H1 (cell line): ENCODE measurements at regions not wholly inside any gene's neighbourhood (a gene's known extent, or its start where the extent isn't known, plus 50 kb on each side); places are given as distances from the start of the nearest gene placed in this dataset.
"Not testable (repeated sequence)": the region's sequence is repeated elsewhere in the genome, so short reads cannot be mapped to it uniquely, and the experiment has no call there.

Experiments
- CTCF ChIA-PET: fragments of 300-600 bp; sonication (Branson Sonifier 250); formaldehyde crosslinking; loops from one replicate; lab custom pipeline; 2021; ENCODE audit not compliant: partially characterized antibody; lab: Charles Lee
- POLR2A ChIA-PET: fragments of 300-600 bp; sonication (Branson Sonifier 250); formaldehyde crosslinking; loops from one replicate; lab custom pipeline; 2021; ENCODE audit warnings: inconsistent platforms; ENCODE audit not compliant: partially characterized antibody; lab: Charles Lee
- DNase-seq, 2 experiments: peaks; one replicate each; pipeline versions ENCODE4 v3.0.0 to v3.0.0-alpha.2; 2010 to 2022; ENCODE audit warnings: low spot score in 2 of 2, low read depth in 1 of 2, mixed read lengths in 1 of 2
- FAIRE-seq: peaks from 2 replicates; lab custom pipeline; 2011; peaks lifted over from hg19 to GRCh38; lab: Jason Lieb, UNC
- H2AFZ ChIP-seq: 2 replicates; pipeline ENCODE4 v1.8.1; 2012; ENCODE audit warnings: low read length, inconsistent platforms
- H2AK5ac ChIP-seq: 2 replicates; pipeline ENCODE4 v1.6.1; 2013; ENCODE audit warnings: low read depth, low read length
- H2BK120ac ChIP-seq: replicated peaks from 2 replicates; pipeline ENCODE3; 2013; ENCODE audit warnings: low read depth, low read length, inconsistent platforms
- H2BK12ac ChIP-seq: 2 replicates; pipeline ENCODE4 v1.6.1; 2013; ENCODE audit warnings: low read depth, low read length
- H2BK15ac ChIP-seq: 2 replicates; pipeline ENCODE4 v1.6.1; 2013; ENCODE audit warnings: low read length
- H2BK20ac ChIP-seq: 2 replicates; pipeline ENCODE4 v1.6.1; 2013; ENCODE audit warnings: low read length
- H2BK5ac ChIP-seq: 2 replicates; pipeline ENCODE4 v1.6.1; 2013; ENCODE audit warnings: low read depth, low read length
- H3K14ac ChIP-seq: 2 replicates; pipeline ENCODE4 v1.6.1; 2013; ENCODE audit warnings: inconsistent platforms; ENCODE audit not compliant: insufficient read length
- H3K18ac ChIP-seq: 2 replicates; pipeline ENCODE4 v1.6.1; 2013; ENCODE audit warnings: low read length; ENCODE audit errors: extremely low read depth
- H3K23ac ChIP-seq: 2 replicates; pipeline ENCODE4 v1.6.1; 2013; ENCODE audit warnings: inconsistent platforms; ENCODE audit not compliant: insufficient read length
- H3K23me2 ChIP-seq: 2 replicates; pipeline ENCODE4 v1.6.1; 2013; ENCODE audit warnings: low read depth, low read length
- H3K27ac ChIP-seq: 2 replicates; pipeline ENCODE4 v1.6.1; 2011; ENCODE audit warnings: low read depth, low read length, inconsistent platforms
- H3K27me3 ChIP-seq, 4 experiments: replicated peaks in 1 of 4; 1 replicate in 1 of 4; 2 replicates in 3 of 4; pipeline versions ENCODE4 v1.6.1 to v1.8.1; 2011 to 2013; ENCODE audit warnings: low read length in 3 of 4, mild to moderate bottlenecking in 3 of 4, inconsistent platforms in 2 of 4, mixed read lengths in 2 of 4, moderate library complexity in 1 of 4; ENCODE audit not compliant: control insufficient read depth in 3 of 4, insufficient read depth in 3 of 4; ENCODE audit errors: extremely low read depth in 1 of 4
- H3K36me3 ChIP-seq, 4 experiments: 2 replicates each; pipeline versions ENCODE4 v1.6.1 to v1.8.1; 2011 to 2013; ENCODE audit warnings: mild to moderate bottlenecking in 4 of 4, low read length in 3 of 4, moderate library complexity in 2 of 4, control low read depth in 1 of 4, inconsistent platforms in 1 of 4; ENCODE audit not compliant: insufficient read depth in 4 of 4, control insufficient read depth in 2 of 4
- H3K4ac ChIP-seq: replicated peaks from 2 replicates; pipeline ENCODE3; 2013; ENCODE audit warnings: low read length, low read depth, mixed read lengths, inconsistent platforms; ENCODE audit not compliant: insufficient read length
- H3K4me1 ChIP-seq, 4 experiments: replicated peaks in 1 of 4; 1 replicate in 1 of 4; 2 replicates in 3 of 4; pipeline versions ENCODE4 v1.6.1 to v1.8.1; 2011 to 2013; ENCODE audit warnings: low read length in 3 of 4, inconsistent platforms in 2 of 4, mixed read lengths in 1 of 4; ENCODE audit not compliant: insufficient read depth in 4 of 4, control insufficient read depth in 3 of 4
- H3K4me2 ChIP-seq, 2 experiments: 2 replicates each; pipeline versions ENCODE4 v1.6.1 to v1.8.1; 2011 to 2013; ENCODE audit warnings: low read depth in 2 of 2, low read length in 2 of 2, control low read depth in 1 of 2, inconsistent platforms in 1 of 2, mild to moderate bottlenecking in 1 of 2; ENCODE audit not compliant: insufficient read depth in 1 of 2
- H3K4me3 ChIP-seq, 4 experiments: fragments of 200-600, 300-600 bp in 1 of 4; sonication (generic), shearing (Covaris generic), sonication (Bioruptor Twin) in 1 of 4; 2 replicates each; pipeline versions ENCODE4 v1.5.1 to v1.8.1; 2011 to 2016; ENCODE audit warnings: low read length in 4 of 4, low read depth in 3 of 4, control low read depth in 2 of 4, inconsistent platforms in 2 of 4, mild to moderate bottlenecking in 2 of 4, mixed read lengths in 1 of 4, moderate library complexity in 1 of 4; ENCODE audit not compliant: insufficient read depth in 2 of 4; ENCODE audit errors: extremely low read depth in 1 of 4
- H3K56ac ChIP-seq: replicated peaks from 2 replicates; pipeline ENCODE3; 2013; ENCODE audit warnings: low read depth, mild to moderate bottlenecking, mixed read lengths, low read length, inconsistent platforms; ENCODE audit not compliant: insufficient read length
- H3K79me1 ChIP-seq: 2 replicates; pipeline ENCODE4 v1.6.1; 2013; ENCODE audit warnings: low read depth, low read length, control low read depth
- H3K79me2 ChIP-seq, 2 experiments: 2 replicates each; pipeline versions ENCODE4 v1.6.1 to v1.8.1; 2012 to 2013; ENCODE audit warnings: low read length in 2 of 2, mild to moderate bottlenecking in 2 of 2, inconsistent platforms in 1 of 2; ENCODE audit not compliant: insufficient read depth in 2 of 2, control insufficient read depth in 1 of 2
- H3K9ac ChIP-seq, 4 experiments: replicated peaks in 1 of 4; 1 replicate in 1 of 4; 2 replicates in 3 of 4; pipeline versions ENCODE4 v1.6.1 to v1.8.1; 2011 to 2013; ENCODE audit warnings: low read depth in 3 of 4, low read length in 3 of 4, control low read depth in 2 of 4, mild to moderate bottlenecking in 2 of 4, moderate library complexity in 2 of 4, inconsistent platforms in 1 of 4; ENCODE audit errors: extremely low read depth in 1 of 4
- H3K9me3 ChIP-seq, 2 experiments: 2 replicates each; pipeline versions ENCODE4 v1.6.1 to v1.8.1; 2012 to 2013; ENCODE audit warnings: mild to moderate bottlenecking in 2 of 2, moderate library complexity in 2 of 2, control low read depth in 1 of 2, inconsistent platforms in 1 of 2, low read depth in 1 of 2, low read length in 1 of 2, mixed read lengths in 1 of 2; ENCODE audit not compliant: insufficient read depth in 2 of 2
- H4K20me1 ChIP-seq, 2 experiments: replicated peaks in 1 of 2; 2 replicates each; pipeline versions ENCODE3 to v1.8.1; 2011 to 2013; ENCODE audit warnings: inconsistent platforms in 2 of 2, low read length in 2 of 2, mild to moderate bottlenecking in 1 of 2; ENCODE audit not compliant: insufficient read depth in 2 of 2, control insufficient read depth in 1 of 2
- H4K5ac ChIP-seq: 2 replicates; pipeline ENCODE4 v1.6.1; 2013; ENCODE audit warnings: low read length, low read depth, mixed read lengths, inconsistent platforms; ENCODE audit not compliant: insufficient read length
- H4K8ac ChIP-seq: 2 replicates; pipeline ENCODE4 v1.8.0; 2013; ENCODE audit warnings: mild to moderate bottlenecking, moderate library complexity, low read length, inconsistent platforms; ENCODE audit not compliant: insufficient read depth; ENCODE audit errors: extremely low read depth
- H4K91ac ChIP-seq: replicated peaks from 2 replicates; pipeline ENCODE3; 2013; ENCODE audit warnings: low read length, mixed read lengths, inconsistent platforms; ENCODE audit not compliant: insufficient read length
- WGBS, 2 experiments: shearing (Covaris generic) in 1 of 2; methylation state at CpG; one replicate each; pipeline versions ENCODE4 v1.1.6 to v1.1.7; 2013 to 2015; ENCODE audit warnings: low lambda C conversion rate in 2 of 2, mixed read lengths in 2 of 2, inconsistent platforms in 1 of 2, low coverage in 1 of 2, missing lambda C conversion rate in 1 of 2; ENCODE audit not compliant: insufficient replicate concordance in 2 of 2, insufficient coverage in 1 of 2, insufficient read length in 1 of 2; ENCODE audit errors: extremely low coverage in 1 of 2, missing lambda C conversion rate in 1 of 2; 5-methylcytosine and 5-hydroxymethylcytosine counted together

- H3K9ac ChIP-seq, H2BK12ac ChIP-seq, H3K79me1 ChIP-seq, H3K27me3 ChIP-seq, H3K79me2 ChIP-seq, H2BK15ac ChIP-seq, H3K27ac ChIP-seq, H4K5ac ChIP-seq, FAIRE-seq, H3K4ac ChIP-seq, H2AK5ac ChIP-seq, POLR2A ChIA-PET, H2BK120ac ChIP-seq, H3K14ac ChIP-seq, H3K23ac ChIP-seq, H4K20me1 ChIP-seq, H3K23me2 ChIP-seq, H3K9me3 ChIP-seq, H3K4me3 ChIP-seq, H2AFZ ChIP-seq, H3K56ac ChIP-seq, H2BK20ac ChIP-seq, H4K91ac ChIP-seq, H3K4me2 ChIP-seq, H3K4me1 ChIP-seq, H3K18ac ChIP-seq, H3K36me3 ChIP-seq, H2BK5ac ChIP-seq, DNase-seq, H4K8ac ChIP-seq: not testable (repeated sequence)
- 77% methylated on average over 5 of the region's 5 CpGs; no CpG with 5 or more reads in 1 of the 2 experiments for WGBS, 2 experiments
- CTCF ChIA-PET = interaction anchor here (0.7 to 14.6 kb wide), 17 partner anchors 10 to 376 kb away, joined by 3 to 247 read pairs (median 4); no protein-coding TSS in a partner anchor
Measured at GRCh38 chr7:142434133-142434532, 176.3 kb upstream of the PRSS58 start.
